ENCODE measurements at regions not wholly inside any gene's neighbourhood (a gene's known extent, or its start where the extent isn't known, plus 50 kb on each side); places are given as distances from the start of the nearest gene placed in this dataset.
"Not testable (repeated sequence)": the region's sequence is repeated elsewhere in the genome, so short reads cannot be mapped to it uniquely, and the experiment has no call there.

GRCh38 chr13:91050970-91051369 lies 296.5 kb upstream of the MIR17HG start:
- H3K4me1 ChIP-seq: no peaks in the 10 kb centered on the region
- no peaks in the 10 kb centered on the region for H3K9me3 ChIP-seq
- H3K36me3 ChIP-seq: no peaks in the 10 kb centered on the region
- H3K27me3 ChIP-seq: no peaks in the 10 kb centered on the region
- DNase-seq: no peak
- H3K4me3 ChIP-seq: no peak overlapping the region
- no peak overlapping the region for H3K27ac ChIP-seq
- 64 to 72% methylated on average over 2 of the region's 2 CpGs for WGBS, 2 donors
- no peak for TF ChIP-seq POLR2A (IDR thresholded peaks at IDR 0.05)
- no peak for TF ChIP-seq POLR2AphosphoS5 (IDR thresholded peaks at IDR 0.05)
- TF ChIP-seq CTCF (IDR thresholded peaks at IDR 0.05): no peak
- no peak for TF ChIP-seq EP300 (IDR thresholded peaks at IDR 0.05)
- intact Hi-C loops (cut with DNase I): no loop called here

DNA sequence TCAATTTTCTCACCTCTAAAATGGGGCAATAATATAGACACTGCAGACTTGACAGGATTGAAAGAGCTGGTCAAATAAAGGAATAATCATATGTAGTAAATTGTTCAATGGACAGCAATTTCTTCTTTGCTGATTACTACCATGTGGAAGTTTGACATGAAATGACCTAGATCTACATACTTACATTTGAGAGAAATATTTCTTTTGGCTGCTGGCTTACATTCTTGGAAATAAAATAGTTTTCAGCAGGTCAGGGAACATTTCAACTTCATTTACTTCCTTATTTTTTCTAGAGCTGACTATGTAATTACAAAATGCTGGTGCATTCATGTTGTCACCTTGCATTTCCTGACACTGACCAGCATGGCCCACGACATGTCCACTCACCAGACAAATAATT lies 294.6 kb upstream of the MIR17HG start:
- DNase-seq: no peak
- TF ChIP-seq POLR2AphosphoS5 (IDR thresholded peaks at IDR 0.05) (no peak), CTCF (IDR thresholded peaks at IDR 0.05) (no peak), EP300 (IDR thresholded peaks at IDR 0.05) (no peak), POLR2A (IDR thresholded peaks at IDR 0.05) (no peak)
- Histone ChIP-seq H3K36me3 (no peaks in the 10 kb centered on the region), H3K4me3 (no peak overlapping the region), H3K27ac (no peak overlapping the region), H3K9me3 (no peaks in the 10 kb centered on the region), H3K27me3 (no peaks in the 10 kb centered on the region), H3K4me1 (no peaks in the 10 kb centered on the region)
- 26 to 32% methylated on average over 1 of the region's 1 CpG for WGBS, 2 donors
- intact Hi-C loops (cut with DNase I): no loop called here

DNA sequence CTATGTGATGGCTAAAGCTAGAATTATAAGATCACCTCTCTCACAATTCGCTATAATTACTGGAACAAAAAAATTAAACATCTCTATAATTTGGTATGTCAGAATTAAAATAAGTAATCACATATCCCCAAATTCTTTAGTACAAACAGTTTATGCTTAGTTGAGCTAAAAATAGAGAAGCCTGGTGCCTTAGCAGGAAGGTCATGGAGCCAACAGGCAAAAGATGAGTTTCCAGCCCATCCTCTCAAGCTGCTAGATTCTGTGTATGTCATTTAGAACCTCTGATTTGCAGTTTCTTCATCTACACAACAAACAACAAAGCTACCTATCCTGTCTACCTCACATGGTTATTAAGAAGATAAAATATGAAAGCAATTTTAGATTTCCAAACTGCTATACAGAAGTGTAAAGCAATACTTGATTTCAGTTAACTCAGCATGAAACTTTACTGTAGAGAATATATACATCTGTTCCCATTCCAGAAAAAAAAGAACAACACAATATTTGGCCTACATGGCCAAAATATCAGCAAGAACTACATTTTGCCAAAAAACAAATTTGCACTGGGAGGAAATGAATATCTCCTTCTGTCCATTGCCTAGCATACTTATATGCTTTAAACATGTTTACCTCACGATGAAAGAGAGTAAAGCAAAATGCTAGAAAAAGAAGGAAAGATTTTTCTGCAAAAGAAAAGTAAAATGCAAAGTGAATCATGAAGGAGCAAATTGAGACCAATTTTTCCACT lies 294.0 kb upstream of the MIR17HG start:
- Histone ChIP-seq H3K4me3 (no peak overlapping the region), H3K27me3 (no peaks in the 10 kb centered on the region), H3K27ac (no peak overlapping the region), H3K9me3 (no peaks in the 10 kb centered on the region), H3K36me3 (no peaks in the 10 kb centered on the region), H3K4me1 (no peaks in the 10 kb centered on the region)
- intact Hi-C loops (cut with DNase I): no loop called here
- no peak for DNase-seq
- TF ChIP-seq POLR2A (IDR thresholded peaks at IDR 0.05) (no peak), POLR2AphosphoS5 (IDR thresholded peaks at IDR 0.05) (no peak), EP300 (IDR thresholded peaks at IDR 0.05) (no peak), CTCF (IDR thresholded peaks at IDR 0.05) (no peak)
- WGBS, 2 donors: 76 to 82% methylated on average over 2 of the region's 2 CpGs

GRCh38 chr13:91054902-91055301 lies 292.6 kb upstream of the MIR17HG start:
- intact Hi-C loops (cut with DNase I): no loop called here
- TF ChIP-seq POLR2AphosphoS5 (IDR thresholded peaks at IDR 0.05) (no peak), EP300 (IDR thresholded peaks at IDR 0.05) (no peak), POLR2A (IDR thresholded peaks at IDR 0.05) (no peak), CTCF (IDR thresholded peaks at IDR 0.05) (no peak)
- Histone ChIP-seq H3K36me3 (no peaks in the 10 kb centered on the region), H3K27me3 (no peaks in the 10 kb centered on the region), H3K9me3 (no peaks in the 10 kb centered on the region), H3K27ac (no peak overlapping the region), H3K4me1 (no peaks in the 10 kb centered on the region), H3K4me3 (no peak overlapping the region)
- no peak for DNase-seq
- WGBS, 2 donors: 12 to 57% methylated on average over 1 of the region's 1 CpG

- WGBS, 2 donors: 56 to 68% methylated on average over 2 of the region's 2 CpGs
- H3K9me3 ChIP-seq: no peaks in the 10 kb centered on the region
- H3K4me1 ChIP-seq: no peaks in the 10 kb centered on the region
- no peak for DNase-seq
- no peaks in the 10 kb centered on the region for H3K27me3 ChIP-seq
- no peaks in the 10 kb centered on the region for H3K36me3 ChIP-seq
- H3K4me3 ChIP-seq: no peak overlapping the region
- intact Hi-C loops (cut with DNase I): no loop called here
- no peak overlapping the region for H3K27ac ChIP-seq
- TF ChIP-seq EP300 (IDR thresholded peaks at IDR 0.05) (no peak), POLR2A (IDR thresholded peaks at IDR 0.05) (no peak), POLR2AphosphoS5 (IDR thresholded peaks at IDR 0.05) (no peak)
Observed at GRCh38 chr13:91056746-91057145, 290.7 kb upstream of the MIR17HG start.

- H3K9me3 ChIP-seq; DNase-seq; H3K27ac ChIP-seq; H3K36me3 ChIP-seq; intact Hi-C loops (cut with DNase I); H3K27me3 ChIP-seq; H3K4me1 ChIP-seq; H3K4me3 ChIP-seq: not testable (repeated sequence)
- WGBS, 2 donors: 89 to 96% methylated on average over 2 of the region's 2 CpGs
Observed at GRCh38 chr13:91057507-91057906, 290.0 kb upstream of the MIR17HG start.

All from sigmoid colon (tissue), 6 donors.